Heart left ventricle (tissue), 16 donors: ENCODE measurements at regions not wholly inside any gene's neighbourhood (a gene's known extent, or its start where the extent isn't known, plus 50 kb on each side); places are given as distances from the start of the nearest gene placed in this dataset.

Experiments
- ATAC-seq, 4 donors: fragments of 200-7000 bp; cut with Tn5 transposase; one replicate each; pipeline ENCODE4 v1.9.1; 2020 to 2022; ENCODE audit warnings: moderate library complexity in 4 of 4, mild to moderate bottlenecking in 3 of 4, moderate number of reproducible peaks in 1 of 4
- DNase-seq, 5 donors: peaks; one replicate each; pipeline ENCODE4 v3.0.0-alpha.2; 2020
- H3K27ac ChIP-seq, 12 donors: fragments of 200-600 bp; sonication (generic) in 4 of 12; one replicate each; pipeline versions ENCODE4 v1.5.0 to v1.8.0; 2016 to 2022; ENCODE audit warnings: mild to moderate bottlenecking in 2 of 12
- H3K27me3 ChIP-seq, 9 donors: fragments of 200-600 bp; sonication (generic) in 2 of 9; one replicate each; pipeline versions ENCODE4 v1.5.1 to v1.8.0; 2016 to 2022; ENCODE audit warnings: mild to moderate bottlenecking in 3 of 9
- H3K36me3 ChIP-seq, 9 donors: fragments of 200-600 bp; sonication (generic) in 2 of 9; one replicate each; pipeline versions ENCODE4 v1.5.0 to v1.8.0; 2018 to 2022; ENCODE audit warnings: mild to moderate bottlenecking in 2 of 9
- H3K4me1 ChIP-seq, 12 donors: fragments of 200-600 bp; sonication (generic) in 4 of 12; one replicate each; pipeline versions ENCODE4 v1.5.0 to v1.8.0; 2016 to 2022; ENCODE audit warnings: mild to moderate bottlenecking in 3 of 12
- H3K4me3 ChIP-seq, 12 donors: fragments of 200-600 bp; sonication (generic) in 4 of 12; one replicate each; pipeline versions ENCODE4 v1.5.0 to v1.8.0; 2017 to 2022; ENCODE audit warnings: mild to moderate bottlenecking in 9 of 12, moderate library complexity in 4 of 12
- H3K9me3 ChIP-seq, 12 donors: fragments of 200-600 bp; sonication (generic) in 4 of 12; one replicate each; pipeline versions ENCODE4 v1.5.0 to v1.8.0; 2016 to 2022; ENCODE audit warnings: mild to moderate bottlenecking in 1 of 12
- CTCF ChIP-seq, 12 donors: fragments of 200-600 bp; sonication (generic) in 4 of 12; IDR thresholded peaks; one replicate each; pipeline versions ENCODE4 v1.5.0 to v1.8.0; 2018 to 2022; ENCODE audit warnings: antibody characterized with exemption in 12 of 12, mild to moderate bottlenecking in 5 of 12
- POLR2A ChIP-seq, 2 donors: fragments of 450-650 bp; IDR thresholded peaks; one replicate each; pipeline ENCODE4 v1.6.1; 2017; ENCODE audit warnings: antibody characterized with exemption in 2 of 2, mild to moderate bottlenecking in 2 of 2, moderate library complexity in 2 of 2
- WGBS, 4 donors: extraction: QIAGEN DNeasy Blood & Tissue Kit in 2 of 4; methylation state at CpG; one replicate each; pipeline versions ENCODE4 v1.1.5 to v1.1.7; 2013 to 2018; 5-methylcytosine and 5-hydroxymethylcytosine counted together
- intact Hi-C, 10 donors: fragments of 100-400 bp; cut with DNase I; formaldehyde crosslinking; loops; one replicate each; pipeline versions ENCODE4 v1.11.1 to v1.14.2; 2022
- donor health status: ischemic (EF 13 %, LVEDD 7.1; RV severe dilation, severe dysfunction).
- donor health status: healthy with polysubstance abuse.
- donor health status: DM: no; HTN: yes; CAD: no.
- donor health status: DM: no; HTN: no; CAD: no.
- donor health status: ischemic (EF 25% LVEDD 6.9; RV normal size, moderate dysfunction).
- donor health status: ischemic (EF 25% LVEDD 5.7; RV mildly dilated, moderate dysfunction).
- donor health status: healthy.
- donor health status: DM: yes; HTN: yes; CAD: no.
- donor health status: ischemic (EF 35%, LVEDD 5.7; RV mildly dilated, moderate dysfunction).
- donor health status: nonischemic (EF 11% LVEDD 7.7; RV severe dilation, severe dysfunction).
- donor health status: DM: yes; HTN: yes; CAD: no.
- donor health status: PGD.
- donor health status: ischemic (EF 29% LVEDD 5.4; RV normal size, mild dysfunction).
- donor health status: nonischemic (EF 23%, LVEDD 6.1; RV moderate dilation, normal function).

- intact Hi-C loops, result no loop called here
- TF ChIP-seq POLR2A (IDR thresholded peaks at IDR 0.05) (no peak), CTCF (IDR thresholded peaks at IDR 0.05) (no peak)
- Histone ChIP-seq H3K9me3 (peaks cover 0 to 22% (median 8%) of the 10 kb centered on the region in 12 donors), H3K4me3 (no peak overlapping the region), H3K4me1 (no peaks in the 10 kb centered on the region), H3K27me3 (no peaks in the 10 kb centered on the region), H3K36me3 (peaks cover 0 to 9% (median 0%) of the 10 kb centered on the region in 9 donors), H3K27ac (no peak overlapping the region)
- no peak for ATAC-seq
- DNase-seq, result no peak
Measured at GRCh38 chr9:111731928-111732327, 62.8 kb downstream of the SHOC1 start.

GRCh38 chr9:111730937-111731567 is 63.7 kb downstream of the SHOC1 start:
- peaks cover 0 to 9% (median 0%) of the 10 kb centered on the region in 9 donors for H3K36me3 ChIP-seq
- H3K4me1 ChIP-seq, result no peaks in the 10 kb centered on the region
- H3K4me3 ChIP-seq, result no peak overlapping the region
- intact Hi-C loops, result no loop called here
- TF ChIP-seq POLR2A (IDR thresholded peaks at IDR 0.05) (no peak), CTCF (IDR thresholded peaks at IDR 0.05) (no peak)
- DNase-seq, result no peak
- H3K27me3 ChIP-seq, result no peaks in the 10 kb centered on the region
- WGBS, 4 donors, result 55 to 68% (median 62%) methylated on average over 3 of the region's 3 CpGs
- peak in 2 of 4 donors; percentile 67 to 71 for ATAC-seq
- no peak overlapping the region for H3K27ac ChIP-seq
- H3K9me3 ChIP-seq, result peaks cover 0 to 18% (median 5%) of the 10 kb centered on the region in 12 donors

GRCh38 chr9:111728617-111729366 is 65.9 kb downstream of the SHOC1 start:
- ATAC-seq, result no peak
- peaks cover 0 to 18% (median 5%) of the 10 kb centered on the region in 12 donors for H3K9me3 ChIP-seq
- H3K4me1 ChIP-seq, result no peaks in the 10 kb centered on the region
- intact Hi-C loops, result no loop called here
- DNase-seq, result no peak
- peaks cover 0 to 9% (median 0%) of the 10 kb centered on the region in 9 donors for H3K36me3 ChIP-seq
- H3K27ac ChIP-seq, result no peak overlapping the region
- WGBS, 4 donors, result 86 to 95% (median 89%) methylated on average over 2 of the region's 2 CpGs
- H3K4me3 ChIP-seq, result no peak overlapping the region
- no peak for TF ChIP-seq POLR2A (IDR thresholded peaks at IDR 0.05)
- no peak for TF ChIP-seq CTCF (IDR thresholded peaks at IDR 0.05)
- H3K27me3 ChIP-seq, result no peaks in the 10 kb centered on the region

- Histone ChIP-seq H3K27me3 (no peaks in the 10 kb centered on the region), H3K4me1 (no peaks in the 10 kb centered on the region), H3K9me3 (peaks cover 0 to 18% (median 5%) of the 10 kb centered on the region in 12 donors), H3K36me3 (peaks cover 0 to 9% (median 0%) of the 10 kb centered on the region in 9 donors), H3K4me3 (no peak overlapping the region), H3K27ac (no peak overlapping the region)
- ATAC-seq (no peak), DNase-seq (no peak)
- TF ChIP-seq CTCF (IDR thresholded peaks at IDR 0.05) (no peak), POLR2A (IDR thresholded peaks at IDR 0.05) (no peak)
- intact Hi-C loops, result no loop called here
Measured at GRCh38 chr9:111728143-111728542, 66.6 kb downstream of the SHOC1 start.
